ENCODE measurements at regions not wholly inside any gene's neighbourhood (a gene's known extent, or its start where the extent isn't known, plus 50 kb on each side); places are given as distances from the start of the nearest gene placed in this dataset.

- H3K27ac Mint-ChIP-seq, result no peak overlapping the region
- H3K9me3 Mint-ChIP-seq, result no peaks in the 10 kb centered on the region
- ATAC-seq (replicated peaks) (no peak), DNase-seq (no peak)
- H3K27me3 Mint-ChIP-seq, result peaks cover 0 to 6% of the 10 kb centered on the region in 2 donors
- no peak overlapping the region for H3K4me3 Mint-ChIP-seq
- no peaks in the 10 kb centered on the region for H3K36me3 Mint-ChIP-seq (ENCODE audit: insufficient read depth)
- no peaks in the 10 kb centered on the region for H3K4me1 Mint-ChIP-seq (ENCODE audit: low read depth in 2 of 2)
Observed at GRCh38 chr17:14919631-14920213, 345.4 kb downstream of the PMP22 start.

DNA sequence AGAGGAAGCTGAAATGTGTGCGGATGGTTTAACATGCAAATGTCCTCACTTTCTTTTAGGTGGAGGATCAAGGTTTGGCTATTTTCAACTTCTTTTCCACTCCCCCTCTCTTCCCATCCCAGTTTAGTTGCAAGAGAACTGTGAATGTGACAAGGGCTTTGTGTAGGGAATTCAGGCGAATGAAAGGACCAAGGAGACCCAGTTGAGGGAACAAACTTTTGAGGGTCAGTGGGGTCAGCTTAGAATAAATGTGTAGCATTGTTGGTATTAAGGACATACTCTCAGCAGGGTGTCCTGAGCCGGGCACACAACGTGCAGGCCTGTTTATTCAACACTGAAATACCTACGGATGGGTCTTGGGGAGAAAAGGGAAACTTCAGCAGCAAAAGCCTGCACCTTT, 346.0 kb downstream of the PMP22 start:
- peaks cover 0 to 5% of the 10 kb centered on the region in 2 donors for H3K27me3 Mint-ChIP-seq
- no peak for ATAC-seq (replicated peaks)
- H3K36me3 Mint-ChIP-seq (ENCODE audit: insufficient read depth), result no peaks in the 10 kb centered on the region
- H3K4me1 Mint-ChIP-seq (ENCODE audit: low read depth in 2 of 2), result no peaks in the 10 kb centered on the region
- no peaks in the 10 kb centered on the region for H3K9me3 Mint-ChIP-seq
- H3K4me3 Mint-ChIP-seq, result no peak overlapping the region
- H3K27ac Mint-ChIP-seq, result no peak overlapping the region
- DNase-seq, result no peak

GRCh38 chr17:14918540-14918939, 346.6 kb downstream of the PMP22 start:
- DNase-seq (no peak), ATAC-seq (replicated peaks) (no peak)
- no peaks in the 10 kb centered on the region for H3K9me3 Mint-ChIP-seq
- H3K27ac Mint-ChIP-seq, result no peak overlapping the region
- H3K27me3 Mint-ChIP-seq, result peaks cover 0 to 5% of the 10 kb centered on the region in 2 donors
- H3K4me1 Mint-ChIP-seq (ENCODE audit: low read depth in 2 of 2), result no peaks in the 10 kb centered on the region
- H3K4me3 Mint-ChIP-seq, result no peak overlapping the region
- no peaks in the 10 kb centered on the region for H3K36me3 Mint-ChIP-seq (ENCODE audit: insufficient read depth)

DNA sequence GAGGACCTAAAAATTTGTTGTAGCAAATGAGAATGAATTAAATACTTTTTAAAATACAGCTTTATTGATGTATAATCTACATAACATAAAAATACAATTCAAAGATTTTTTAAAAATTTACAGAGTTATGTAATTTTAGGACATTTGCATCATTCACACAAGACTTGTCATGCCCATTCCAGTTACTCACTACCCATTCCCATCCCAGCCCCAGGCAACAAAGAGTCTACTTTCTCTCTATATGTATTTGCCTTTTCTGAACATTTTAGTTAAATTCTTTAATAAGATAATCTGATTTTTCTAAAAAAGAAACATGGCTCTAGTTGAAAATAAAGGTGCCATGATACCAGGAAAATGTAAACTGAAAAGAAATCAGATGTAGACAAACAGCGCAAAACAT, 354.2 kb downstream of the PMP22 start:
- ATAC-seq (replicated peaks) (no peak), DNase-seq (no peak)
- Mint-ChIP-seq H3K4me3 (no peak overlapping the region), H3K36me3 (ENCODE audit: insufficient read depth) (no peaks in the 10 kb centered on the region), H3K4me1 (ENCODE audit: low read depth in 2 of 2) (no peaks in the 10 kb centered on the region), H3K9me3 (no peaks in the 10 kb centered on the region), H3K27me3 (peaks cover 27 to 35% of the 10 kb centered on the region in 2 donors), H3K27ac (no peak overlapping the region)

- H3K36me3 Mint-ChIP-seq (ENCODE audit: insufficient read depth), result no peaks in the 10 kb centered on the region
- DNase-seq, result no peak
- no peaks in the 10 kb centered on the region for H3K4me1 Mint-ChIP-seq (ENCODE audit: low read depth in 2 of 2)
- H3K4me3 Mint-ChIP-seq, result no peak overlapping the region
- no peak overlapping the region for H3K27ac Mint-ChIP-seq
- no peaks in the 10 kb centered on the region for H3K9me3 Mint-ChIP-seq
- H3K27me3 Mint-ChIP-seq, result peaks cover 31 to 33% of the 10 kb centered on the region in 2 donors
- ATAC-seq (replicated peaks), result no peak
Observed at GRCh38 chr17:14904386-14904785, 360.7 kb downstream of the PMP22 start.

- no peak for ATAC-seq (replicated peaks)
- no peaks in the 10 kb centered on the region for H3K4me1 Mint-ChIP-seq (ENCODE audit: low read depth in 2 of 2)
- H3K4me3 Mint-ChIP-seq, result no peak overlapping the region
- no peak for DNase-seq
- H3K27ac Mint-ChIP-seq, result no peak overlapping the region
- H3K36me3 Mint-ChIP-seq (ENCODE audit: insufficient read depth), result no peaks in the 10 kb centered on the region
- no peaks in the 10 kb centered on the region for H3K9me3 Mint-ChIP-seq
- peaks cover 31 to 33% of the 10 kb centered on the region in 2 donors for H3K27me3 Mint-ChIP-seq
Observed at GRCh38 chr17:14903854-14904253, 361.3 kb downstream of the PMP22 start.

GRCh38 chr17:14902803-14903202, 362.3 kb downstream of the PMP22 start:
- H3K36me3 Mint-ChIP-seq (ENCODE audit: insufficient read depth), result no peaks in the 10 kb centered on the region
- DNase-seq (no peak), ATAC-seq (replicated peaks) (no peak)
- H3K4me3 Mint-ChIP-seq, result no peak overlapping the region
- no peak overlapping the region for H3K27ac Mint-ChIP-seq
- H3K9me3 Mint-ChIP-seq, result peaks cover 0 to 2% of the 10 kb centered on the region in 2 donors
- no peaks in the 10 kb centered on the region for H3K4me1 Mint-ChIP-seq (ENCODE audit: low read depth in 2 of 2)
- peaks cover 31 to 33% of the 10 kb centered on the region in 2 donors for H3K27me3 Mint-ChIP-seq

DNA sequence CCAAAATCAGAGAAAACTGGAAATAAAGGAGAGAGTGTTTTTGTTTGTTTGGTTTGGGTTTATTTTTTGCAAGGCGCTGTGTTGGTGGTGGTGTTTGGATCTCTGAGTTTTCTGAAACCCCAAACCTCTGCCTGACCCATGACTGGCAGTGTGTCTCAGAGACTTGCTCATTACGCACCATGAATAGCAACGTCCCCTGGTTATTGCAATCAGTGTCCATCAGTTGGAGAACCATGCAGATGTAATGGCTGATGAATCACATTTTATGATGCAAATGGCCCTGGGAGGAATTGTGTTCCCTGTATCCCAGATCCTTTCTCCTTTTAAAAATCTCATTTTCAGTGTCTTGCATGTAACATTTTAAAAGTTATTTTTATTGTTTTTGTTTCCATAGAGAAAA, 362.8 kb downstream of the PMP22 start:
- Mint-ChIP-seq H3K36me3 (ENCODE audit: insufficient read depth) (no peaks in the 10 kb centered on the region), H3K9me3 (peaks cover 0 to 2% of the 10 kb centered on the region in 2 donors), H3K4me3 (no peak overlapping the region), H3K27me3 (peaks cover 28 to 31% of the 10 kb centered on the region in 2 donors), H3K4me1 (ENCODE audit: low read depth in 2 of 2) (no peaks in the 10 kb centered on the region), H3K27ac (no peak overlapping the region)
- no peak for ATAC-seq (replicated peaks)
- no peak for DNase-seq

DNA sequence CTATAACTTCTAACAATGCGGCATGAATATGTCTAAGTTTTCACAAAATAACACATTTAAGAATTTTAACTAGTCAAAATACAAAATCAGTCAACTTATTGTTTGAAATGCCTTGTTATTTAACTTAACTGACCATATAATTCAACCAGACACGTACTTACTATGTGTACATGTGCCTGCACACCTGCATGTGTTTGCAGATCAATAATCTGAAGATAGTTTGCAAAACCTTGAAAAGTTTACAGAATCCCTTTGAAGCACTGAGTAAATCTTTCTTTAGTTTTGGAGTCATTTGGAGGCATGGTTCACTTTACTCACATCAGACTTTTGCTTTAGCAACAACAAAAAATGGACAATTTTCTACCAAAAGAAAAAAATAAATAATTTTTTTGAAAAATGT, 363.8 kb downstream of the PMP22 start:
- H3K4me3 Mint-ChIP-seq, result no peak overlapping the region
- DNase-seq (no peak), ATAC-seq (replicated peaks) (no peak)
- no peaks in the 10 kb centered on the region for H3K4me1 Mint-ChIP-seq (ENCODE audit: low read depth in 2 of 2)
- peaks cover 0 to 2% of the 10 kb centered on the region in 2 donors for H3K9me3 Mint-ChIP-seq
- no peaks in the 10 kb centered on the region for H3K36me3 Mint-ChIP-seq (ENCODE audit: insufficient read depth)
- H3K27me3 Mint-ChIP-seq, result peaks cover 19 to 22% of the 10 kb centered on the region in 2 donors
- no peak overlapping the region for H3K27ac Mint-ChIP-seq

DNA sequence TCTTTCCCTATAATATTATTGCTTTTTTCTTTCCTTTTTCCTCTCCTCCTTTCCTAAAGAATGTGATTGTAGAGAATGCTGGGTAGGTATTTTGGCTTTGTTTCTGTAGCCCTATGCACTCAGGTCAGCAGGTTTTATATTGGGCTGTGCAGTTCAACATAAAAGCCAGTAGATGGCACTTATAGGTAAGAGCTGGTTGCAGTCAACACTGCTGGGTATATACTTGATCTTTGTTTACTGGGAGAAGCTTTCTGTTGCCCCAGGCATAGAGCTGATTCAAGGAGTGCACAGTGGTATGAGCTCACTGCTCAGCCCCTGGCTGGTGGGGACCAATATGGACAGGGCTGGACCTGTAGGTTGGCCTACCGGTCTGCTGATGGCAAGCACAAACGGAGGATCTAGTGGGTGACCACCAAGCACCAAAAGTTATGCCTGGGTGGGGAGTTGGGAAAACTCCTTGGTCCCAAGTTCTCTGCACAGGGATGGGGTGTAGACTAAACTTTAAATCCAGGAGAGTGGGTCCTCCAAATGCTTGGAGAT, 378.9 kb downstream of the PMP22 start:
- Mint-ChIP-seq H3K4me1 (ENCODE audit: low read depth in 2 of 2) (no peaks in the 10 kb centered on the region), H3K9me3 (peaks cover 9 to 13% of the 10 kb centered on the region in 2 donors), H3K27me3 (peaks cover 37 to 40% of the 10 kb centered on the region in 2 donors), H3K36me3 (ENCODE audit: insufficient read depth) (no peaks in the 10 kb centered on the region), H3K4me3 (no peak overlapping the region), H3K27ac (no peak overlapping the region)
- ATAC-seq (replicated peaks) (no peak), DNase-seq (no peak)

- peaks cover 9 to 13% of the 10 kb centered on the region in 2 donors for H3K9me3 Mint-ChIP-seq
- no peaks in the 10 kb centered on the region for H3K36me3 Mint-ChIP-seq (ENCODE audit: insufficient read depth)
- H3K4me1 Mint-ChIP-seq (ENCODE audit: low read depth in 2 of 2), result no peaks in the 10 kb centered on the region
- H3K27ac Mint-ChIP-seq, result no peak overlapping the region
- H3K4me3 Mint-ChIP-seq, result no peak overlapping the region
- H3K27me3 Mint-ChIP-seq, result peaks cover 23 to 37% of the 10 kb centered on the region in 2 donors
- no peak for ATAC-seq (replicated peaks)
- DNase-seq, result no peak
Observed at GRCh38 chr17:14882131-14882530, 383.0 kb downstream of the PMP22 start.

- H3K27me3 Mint-ChIP-seq, result peaks cover 6 to 20% of the 10 kb centered on the region in 2 donors
- no peak overlapping the region for H3K4me3 Mint-ChIP-seq
- no peaks in the 10 kb centered on the region for H3K9me3 Mint-ChIP-seq
- no peaks in the 10 kb centered on the region for H3K36me3 Mint-ChIP-seq (ENCODE audit: insufficient read depth)
- no peak overlapping the region for H3K27ac Mint-ChIP-seq
- H3K4me1 Mint-ChIP-seq (ENCODE audit: low read depth in 2 of 2), result no peaks in the 10 kb centered on the region
- no peak for ATAC-seq (replicated peaks)
- no peak for DNase-seq
Observed at GRCh38 chr17:14875557-14876412, 389.3 kb downstream of the PMP22 start.

DNA sequence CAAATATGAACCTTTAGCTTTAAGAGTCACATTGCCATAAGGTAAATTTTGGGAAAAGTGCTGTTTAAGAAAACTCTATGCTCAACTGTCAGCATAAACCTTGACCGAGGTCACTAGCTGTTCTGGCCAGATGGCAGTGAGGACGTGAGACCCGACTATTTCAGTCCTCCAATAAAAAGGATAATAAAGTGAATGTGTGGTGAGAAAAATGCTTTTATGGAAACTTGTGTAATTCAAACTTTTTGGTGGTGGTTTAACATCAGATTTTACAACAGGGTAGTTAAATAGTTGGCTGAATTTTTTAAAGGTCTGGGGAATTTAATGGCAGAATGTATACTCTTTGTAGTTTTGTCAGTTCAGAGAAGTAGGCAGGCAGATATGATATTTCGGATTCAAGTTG, 391.1 kb downstream of the PMP22 start:
- ATAC-seq (replicated peaks), result no peak
- DNase-seq, result no peak
- Mint-ChIP-seq H3K27ac (no peak overlapping the region), H3K36me3 (ENCODE audit: insufficient read depth) (no peaks in the 10 kb centered on the region), H3K4me3 (no peak overlapping the region), H3K4me1 (ENCODE audit: low read depth in 2 of 2) (no peaks in the 10 kb centered on the region), H3K9me3 (no peaks in the 10 kb centered on the region), H3K27me3 (peaks cover 6 to 20% of the 10 kb centered on the region in 2 donors)

DNA sequence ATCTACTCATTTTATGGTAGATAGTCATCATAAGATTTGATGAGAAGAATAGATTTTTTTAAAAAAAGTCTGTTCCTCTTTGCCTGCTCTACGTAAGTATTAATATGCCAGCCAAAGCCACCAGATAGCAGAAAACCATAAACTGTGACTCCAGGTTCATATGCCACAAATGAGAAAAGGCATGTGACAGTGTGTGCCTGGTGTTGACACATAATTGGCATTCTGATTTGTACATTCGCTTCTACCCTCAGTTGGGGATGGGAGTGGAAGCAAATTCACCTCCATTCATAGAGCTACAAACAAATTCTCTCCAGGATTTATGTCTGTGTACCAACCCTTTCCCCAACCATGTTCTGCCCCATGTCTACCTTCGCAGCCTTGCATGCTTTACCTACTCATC, 391.6 kb downstream of the PMP22 start:
- no peaks in the 10 kb centered on the region for H3K9me3 Mint-ChIP-seq
- H3K36me3 Mint-ChIP-seq (ENCODE audit: insufficient read depth), result no peaks in the 10 kb centered on the region
- DNase-seq (no peak), ATAC-seq (replicated peaks) (no peak)
- no peak overlapping the region for H3K27ac Mint-ChIP-seq
- peaks cover 6 to 20% of the 10 kb centered on the region in 2 donors for H3K27me3 Mint-ChIP-seq
- no peaks in the 10 kb centered on the region for H3K4me1 Mint-ChIP-seq (ENCODE audit: low read depth in 2 of 2)
- no peak overlapping the region for H3K4me3 Mint-ChIP-seq

Measured in effector memory CD8-positive, alpha-beta T cell (primary cell).